Central memory CD8-positive, alpha-beta T cell (primary cell): ENCODE measurements at regions not wholly inside any gene's neighbourhood (a gene's known extent, or its start where the extent isn't known, plus 50 kb on each side); places are given as distances from the start of the nearest gene placed in this dataset.

Source experiments
- ATAC-seq: fragments of 150-1000 bp; cut with Tn5 transposase; replicated peaks from 2 replicates; pipeline ENCODE4 v1.10.0; 2022; ENCODE audit warnings: mild to moderate bottlenecking, moderate FRiP score, moderate number of reproducible peaks; ENCODE audit not compliant: poor library complexity, severe bottlenecking; ENCODE audit errors: extremely low read depth
- DNase-seq, 2 donors: peaks; one replicate each; pipeline ENCODE4 v3.0.0; 2021; ENCODE audit warnings: low spot score in 2 of 2
- H3K27ac Mint-ChIP-seq: one replicate; pipeline ENCODE4 v1.8.0; 2022; ENCODE audit warnings: low read depth, mild to moderate bottlenecking, moderate library complexity, mixed read lengths
- H3K27me3 Mint-ChIP-seq: one replicate; pipeline ENCODE4 v1.8.0; 2022; ENCODE audit warnings: mixed read lengths
- H3K36me3 Mint-ChIP-seq: one replicate; pipeline ENCODE4 v1.8.0; 2022; ENCODE audit warnings: mild to moderate bottlenecking, moderate library complexity, mixed read lengths; ENCODE audit not compliant: insufficient read depth
- H3K4me1 Mint-ChIP-seq: one replicate; pipeline ENCODE4 v1.8.0; 2022; ENCODE audit warnings: mixed read lengths
- H3K4me3 Mint-ChIP-seq: one replicate; pipeline ENCODE4 v1.8.0; 2022; ENCODE audit warnings: mild to moderate bottlenecking, moderate library complexity, mixed read lengths
- H3K9me3 Mint-ChIP-seq: one replicate; pipeline ENCODE4 v1.8.0; 2022; ENCODE audit warnings: mixed read lengths

DNA sequence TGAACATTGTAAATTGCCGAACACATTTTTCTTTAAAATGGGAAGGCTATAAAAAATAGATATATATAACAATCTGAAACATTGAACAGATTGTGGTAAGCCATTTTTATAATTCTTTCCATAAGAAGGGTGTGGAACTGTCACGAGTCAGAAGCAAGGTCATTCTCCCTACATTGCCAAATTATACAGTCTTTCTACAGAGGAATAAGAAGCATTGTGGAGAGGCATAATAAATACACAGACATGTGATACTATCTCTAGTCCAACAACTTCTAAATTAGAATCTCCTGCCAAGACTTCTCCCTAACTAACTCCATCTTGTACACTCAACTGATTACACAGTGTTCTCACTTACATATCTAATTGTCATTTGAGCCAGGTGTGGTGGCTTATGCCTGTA lies 227.9 kb downstream of the CENPF start:
- H3K36me3 Mint-ChIP-seq: peaks cover 2% of the 10 kb centered on the region
- H3K4me1 Mint-ChIP-seq: no peaks in the 10 kb centered on the region
- no peaks in the 10 kb centered on the region for H3K9me3 Mint-ChIP-seq
- no peaks in the 10 kb centered on the region for H3K27me3 Mint-ChIP-seq
- no peak overlapping the region for H3K27ac Mint-ChIP-seq
- DNase-seq (no peak), ATAC-seq (no peak)
- no peak overlapping the region for H3K4me3 Mint-ChIP-seq

DNA sequence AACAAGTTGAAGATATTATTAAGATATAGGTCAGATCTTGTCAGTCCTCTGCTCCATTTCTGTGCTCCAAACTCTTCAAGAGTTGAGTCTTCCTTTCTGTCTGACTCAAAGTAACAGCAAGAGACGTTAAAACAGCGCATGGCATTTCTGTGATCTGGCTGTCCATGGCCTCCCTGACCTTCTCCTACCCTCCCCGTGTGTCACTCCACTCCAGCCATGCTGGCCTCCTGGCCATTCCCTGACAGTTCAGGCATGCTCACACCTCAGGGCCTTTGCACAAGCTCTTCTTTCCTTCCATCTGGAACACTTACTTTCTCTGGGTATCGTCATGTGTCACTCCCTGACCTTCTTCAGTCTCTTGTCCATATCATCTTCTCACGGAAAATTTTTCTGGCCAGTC lies 229.0 kb downstream of the CENPF start:
- peaks cover 2% of the 10 kb centered on the region for H3K36me3 Mint-ChIP-seq
- H3K27me3 Mint-ChIP-seq: no peaks in the 10 kb centered on the region
- no peaks in the 10 kb centered on the region for H3K4me1 Mint-ChIP-seq
- no peak for DNase-seq
- H3K9me3 Mint-ChIP-seq: no peaks in the 10 kb centered on the region
- H3K27ac Mint-ChIP-seq: no peak overlapping the region
- no peak overlapping the region for H3K4me3 Mint-ChIP-seq
- no peak for ATAC-seq

GRCh38 chr1:214833178-214833756 lies 230.3 kb downstream of the CENPF start:
- no peak for ATAC-seq
- DNase-seq: no peak
- H3K36me3 Mint-ChIP-seq: no peaks in the 10 kb centered on the region
- no peaks in the 10 kb centered on the region for H3K9me3 Mint-ChIP-seq
- no peaks in the 10 kb centered on the region for H3K27me3 Mint-ChIP-seq
- no peak overlapping the region for H3K4me3 Mint-ChIP-seq
- H3K4me1 Mint-ChIP-seq: no peaks in the 10 kb centered on the region
- no peak overlapping the region for H3K27ac Mint-ChIP-seq

- H3K4me3 Mint-ChIP-seq: no peak overlapping the region
- DNase-seq: no peak
- H3K4me1 Mint-ChIP-seq: no peaks in the 10 kb centered on the region
- H3K27me3 Mint-ChIP-seq: no peaks in the 10 kb centered on the region
- H3K27ac Mint-ChIP-seq: no peak overlapping the region
- H3K9me3 Mint-ChIP-seq: no peaks in the 10 kb centered on the region
- H3K36me3 Mint-ChIP-seq: no peaks in the 10 kb centered on the region
- no peak for ATAC-seq
These were observed 234.4 kb downstream of the CENPF start for GRCh38 chr1:214837376-214837775.

DNA sequence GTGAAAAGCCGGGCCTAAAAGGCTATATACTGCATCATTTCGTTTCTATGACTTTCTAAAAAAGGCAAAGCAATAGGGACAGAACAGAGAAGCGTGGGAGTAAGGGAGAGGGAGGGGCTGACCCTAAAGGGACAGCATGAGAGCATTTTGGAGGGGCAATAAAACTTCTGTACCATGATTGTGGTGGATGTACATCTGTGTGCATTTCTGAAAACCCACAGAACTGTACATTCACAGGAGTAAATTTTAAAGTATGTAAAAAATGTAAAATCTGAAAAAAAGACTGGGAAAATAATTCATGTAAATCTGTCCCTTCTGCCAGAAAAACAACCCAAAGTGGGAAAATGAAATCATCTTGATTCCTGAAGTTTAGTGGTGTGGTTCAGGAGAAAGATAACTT lies 235.4 kb downstream of the CENPF start:
- no peaks in the 10 kb centered on the region for H3K4me1 Mint-ChIP-seq
- no peak overlapping the region for H3K4me3 Mint-ChIP-seq
- ATAC-seq (no peak), DNase-seq (no peak)
- H3K9me3 Mint-ChIP-seq: no peaks in the 10 kb centered on the region
- no peaks in the 10 kb centered on the region for H3K36me3 Mint-ChIP-seq
- H3K27me3 Mint-ChIP-seq: no peaks in the 10 kb centered on the region
- no peak overlapping the region for H3K27ac Mint-ChIP-seq

- H3K36me3 Mint-ChIP-seq: no peaks in the 10 kb centered on the region
- peaks cover 7% of the 10 kb centered on the region for H3K9me3 Mint-ChIP-seq
- H3K4me1 Mint-ChIP-seq: no peaks in the 10 kb centered on the region
- no peaks in the 10 kb centered on the region for H3K27me3 Mint-ChIP-seq
- ATAC-seq: no peak
- no peak overlapping the region for H3K27ac Mint-ChIP-seq
- no peak for DNase-seq
- no peak overlapping the region for H3K4me3 Mint-ChIP-seq
These were observed 237.4 kb downstream of the CENPF start for GRCh38 chr1:214840356-214840755.

DNA sequence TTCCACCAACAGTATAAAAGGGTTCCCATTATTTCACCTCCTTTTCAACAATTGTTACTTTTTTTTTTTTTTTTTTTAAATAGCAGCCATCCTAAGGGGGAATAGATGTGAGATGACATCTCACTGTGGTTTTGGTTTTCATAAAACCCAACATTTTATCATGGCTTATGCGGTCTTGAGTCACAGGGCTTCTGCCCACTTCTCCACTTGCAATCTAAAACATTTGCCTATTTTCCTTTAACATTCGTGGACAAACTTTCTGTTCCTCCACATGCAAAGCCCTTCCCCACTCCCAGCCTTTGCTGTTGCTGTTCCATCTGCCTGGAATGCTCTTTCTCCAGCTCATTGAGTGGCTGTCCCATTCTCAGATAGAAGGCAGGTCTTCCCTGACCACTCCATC lies 239.7 kb upstream of the KCNK2 start:
- DNase-seq (no peak), ATAC-seq (no peak)
- Mint-ChIP-seq H3K27ac (no peak overlapping the region), H3K27me3 (no peaks in the 10 kb centered on the region), H3K9me3 (peaks cover 16% of the 10 kb centered on the region), H3K4me1 (no peaks in the 10 kb centered on the region), H3K36me3 (no peaks in the 10 kb centered on the region), H3K4me3 (no peak overlapping the region)

DNA sequence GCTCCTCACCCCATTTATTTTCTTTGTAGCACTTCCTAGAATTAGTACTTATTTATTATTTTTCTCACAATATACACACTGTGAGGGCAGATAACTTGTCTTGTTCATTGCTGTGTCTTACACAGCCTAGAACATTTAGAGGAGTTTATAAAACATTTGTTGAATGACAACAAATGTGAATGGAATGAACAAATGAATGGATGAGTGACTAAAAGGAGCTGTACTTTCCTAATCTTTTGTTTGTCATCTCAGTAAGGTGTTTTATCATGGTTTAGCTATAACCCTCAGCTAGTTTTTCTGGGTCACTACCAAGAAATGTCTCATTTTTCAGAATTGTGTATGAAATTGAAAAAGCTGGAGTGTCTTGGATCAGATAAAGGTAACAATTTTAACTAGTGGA lies 239.3 kb upstream of the KCNK2 start:
- no peak overlapping the region for H3K4me3 Mint-ChIP-seq

DNA sequence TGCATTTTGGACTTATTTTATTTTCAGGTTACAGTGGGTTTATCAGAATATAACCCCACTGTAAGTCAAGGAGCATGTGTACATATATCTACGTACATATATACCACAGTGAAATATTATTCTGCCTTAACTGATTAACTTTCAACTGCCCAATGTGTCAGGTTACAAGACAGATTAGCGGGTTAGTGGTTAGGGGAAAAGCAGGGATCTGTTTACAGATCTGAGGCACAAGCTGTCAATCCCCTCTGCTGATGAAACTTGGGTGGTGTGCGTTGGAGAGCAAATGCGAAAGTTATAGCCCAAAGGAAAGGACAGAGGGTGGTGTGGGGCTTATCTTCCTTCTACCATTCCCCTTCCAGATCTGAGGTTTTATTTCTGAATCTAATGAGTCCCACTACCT lies 238.2 kb upstream of the KCNK2 start:
- Mint-ChIP-seq H3K9me3 (peaks cover 16% of the 10 kb centered on the region), H3K27me3 (no peaks in the 10 kb centered on the region), H3K4me1 (no peaks in the 10 kb centered on the region), H3K27ac (no peak overlapping the region), H3K4me3 (no peak overlapping the region), H3K36me3 (no peaks in the 10 kb centered on the region)
- no peak for DNase-seq
- no peak for ATAC-seq

More for the DNA sequence above, 239.3 kb upstream of the KCNK2 start:
- H3K36me3 Mint-ChIP-seq: no peaks in the 10 kb centered on the region
- H3K4me1 Mint-ChIP-seq: no peaks in the 10 kb centered on the region
- no peaks in the 10 kb centered on the region for H3K27me3 Mint-ChIP-seq
- ATAC-seq (no peak), DNase-seq (no peak)
- no peak overlapping the region for H3K27ac Mint-ChIP-seq
- H3K9me3 Mint-ChIP-seq: peaks cover 16% of the 10 kb centered on the region

- Mint-ChIP-seq H3K27me3 (no peaks in the 10 kb centered on the region), H3K27ac (no peak overlapping the region), H3K4me3 (no peak overlapping the region), H3K4me1 (no peaks in the 10 kb centered on the region), H3K36me3 (no peaks in the 10 kb centered on the region), H3K9me3 (peaks cover 21% of the 10 kb centered on the region)
- ATAC-seq: no peak
- no peak for DNase-seq
These were observed 236.3 kb upstream of the KCNK2 start for GRCh38 chr1:214846276-214846675.

- Mint-ChIP-seq H3K4me3 (no peak overlapping the region), H3K9me3 (peaks cover 21% of the 10 kb centered on the region), H3K4me1 (no peaks in the 10 kb centered on the region), H3K27me3 (no peaks in the 10 kb centered on the region), H3K27ac (no peak overlapping the region), H3K36me3 (no peaks in the 10 kb centered on the region)
- ATAC-seq: no peak
- DNase-seq: no peak
These were observed 235.3 kb upstream of the KCNK2 start for GRCh38 chr1:214847071-214847810.

- ATAC-seq (no peak), DNase-seq (no peak)
- Mint-ChIP-seq H3K4me3 (no peak overlapping the region), H3K27ac (no peak overlapping the region), H3K9me3 (peaks cover 21% of the 10 kb centered on the region), H3K4me1 (no peaks in the 10 kb centered on the region), H3K27me3 (no peaks in the 10 kb centered on the region), H3K36me3 (no peaks in the 10 kb centered on the region)
These were observed 234.4 kb upstream of the KCNK2 start for GRCh38 chr1:214848101-214848500.

DNA sequence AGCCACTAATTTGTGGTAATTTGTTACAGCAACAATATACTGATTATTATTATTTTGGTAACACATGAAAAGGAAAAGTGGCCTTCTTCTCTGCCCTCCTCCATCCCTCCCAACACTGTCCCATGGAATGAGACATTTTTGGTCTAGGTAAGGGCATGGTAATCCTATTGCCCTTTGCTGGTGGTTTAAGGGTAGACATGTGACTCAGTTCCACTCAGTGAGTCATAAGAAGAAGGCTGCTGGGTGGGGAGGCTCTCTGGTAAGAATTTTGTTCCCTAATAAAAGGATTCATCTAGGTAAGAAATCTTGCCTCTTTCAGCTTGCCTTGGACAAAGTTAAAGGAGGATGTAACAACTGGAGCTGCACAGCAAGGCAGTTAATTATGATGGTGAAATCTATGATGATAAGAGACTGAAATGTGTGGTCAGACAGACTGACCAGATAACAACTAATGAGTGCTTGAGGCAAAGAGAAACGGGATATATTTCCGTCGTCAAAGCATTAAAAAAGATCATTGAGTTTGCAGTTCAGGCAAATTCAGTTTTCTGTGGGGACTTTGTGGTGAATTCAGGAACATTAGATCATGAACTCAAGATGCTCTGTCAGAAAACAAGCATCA lies 232.0 kb upstream of the KCNK2 start:
- Mint-ChIP-seq H3K27ac (no peak overlapping the region), H3K4me3 (no peak overlapping the region), H3K4me1 (no peaks in the 10 kb centered on the region), H3K36me3 (no peaks in the 10 kb centered on the region), H3K27me3 (no peaks in the 10 kb centered on the region), H3K9me3 (peaks cover 24% of the 10 kb centered on the region)
- DNase-seq: no peak
- ATAC-seq: no peak
